Fibroblast of upper back skin (primary cell): ENCODE measurements at regions not wholly inside any gene's neighbourhood (a gene's known extent, or its start where the extent isn't known, plus 50 kb on each side); places are given as distances from the start of the nearest gene placed in this dataset.
"Not testable (repeated sequence)": the region's sequence is repeated elsewhere in the genome, so short reads cannot be mapped to it uniquely, and the experiment has no call there.

ENCODE experiments used
- DNase-seq: peaks from one replicate; pipeline ENCODE4 v3.0.0-alpha.2; 2013

GRCh38 chr4:12416755-12417154 is 988.1 kb upstream of the HS3ST1 start:
- no peak for DNase-seq

DNA sequence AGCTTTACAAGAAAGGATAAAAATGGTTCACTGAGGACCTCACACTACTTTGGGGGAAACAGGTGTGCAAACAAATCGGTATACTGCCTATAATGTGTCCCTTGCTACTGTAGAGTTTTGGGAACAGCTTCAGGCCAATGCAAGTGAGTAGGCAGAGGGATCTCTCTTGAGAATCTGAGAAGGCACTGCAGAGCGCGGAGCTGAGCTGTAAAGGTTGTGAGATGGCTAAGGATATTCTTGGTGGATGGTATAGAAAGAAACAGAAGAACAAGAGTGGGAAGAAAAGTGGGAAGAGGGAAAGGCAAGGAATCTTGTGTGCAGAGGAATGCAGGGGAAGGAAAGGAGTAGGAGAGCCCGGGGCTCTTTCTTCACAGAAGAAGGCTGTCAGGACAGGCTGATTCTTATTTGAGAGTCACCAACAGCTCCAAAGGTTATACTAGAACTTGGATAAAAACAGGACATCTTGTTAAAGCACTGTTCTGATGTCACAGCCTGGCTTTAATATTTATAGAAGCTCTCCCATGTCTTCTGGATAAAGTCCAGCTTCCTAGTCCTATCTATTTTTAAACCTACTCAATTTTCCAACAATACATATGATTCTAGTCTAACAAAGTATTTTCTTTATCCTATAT is 985.6 kb upstream of the HS3ST1 start:
- DNase-seq = no peak

GRCh38 chr4:12411072-12411471 is 982.4 kb upstream of the HS3ST1 start:
- DNase-seq = peak; percentile 3

DNA sequence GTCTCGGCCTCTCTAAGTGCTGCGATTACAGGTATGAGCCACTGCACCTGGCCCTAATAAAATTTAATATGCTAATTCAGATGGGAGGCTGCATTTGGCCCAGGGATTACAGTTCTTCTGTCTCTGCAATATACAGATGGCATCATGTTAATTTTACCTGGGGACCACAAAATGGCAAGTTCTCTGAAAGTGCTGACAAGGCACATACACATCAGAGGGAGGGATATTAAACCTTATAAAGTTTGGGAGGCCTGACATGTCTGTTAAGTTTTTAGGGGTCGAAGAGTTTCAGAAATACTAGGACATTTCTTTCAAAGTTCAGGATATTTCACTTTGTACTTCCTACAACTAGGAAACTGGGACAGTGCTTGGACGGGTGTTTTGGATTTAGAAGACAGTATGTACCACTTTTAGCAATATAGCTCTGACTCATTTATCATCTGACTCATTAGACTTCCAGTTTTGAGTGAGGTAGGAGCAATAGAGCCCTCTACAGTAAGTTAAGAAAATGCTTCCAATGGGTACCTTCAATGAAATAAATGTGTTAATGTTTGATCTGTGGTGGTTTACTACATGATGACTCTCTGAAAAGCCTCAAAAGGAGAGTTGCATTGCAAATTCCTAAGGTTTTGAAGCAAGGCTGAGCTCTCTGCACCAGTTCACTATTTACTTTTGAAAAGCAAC is 981.0 kb upstream of the HS3ST1 start:
- peak; percentile 3 for DNase-seq

DNA sequence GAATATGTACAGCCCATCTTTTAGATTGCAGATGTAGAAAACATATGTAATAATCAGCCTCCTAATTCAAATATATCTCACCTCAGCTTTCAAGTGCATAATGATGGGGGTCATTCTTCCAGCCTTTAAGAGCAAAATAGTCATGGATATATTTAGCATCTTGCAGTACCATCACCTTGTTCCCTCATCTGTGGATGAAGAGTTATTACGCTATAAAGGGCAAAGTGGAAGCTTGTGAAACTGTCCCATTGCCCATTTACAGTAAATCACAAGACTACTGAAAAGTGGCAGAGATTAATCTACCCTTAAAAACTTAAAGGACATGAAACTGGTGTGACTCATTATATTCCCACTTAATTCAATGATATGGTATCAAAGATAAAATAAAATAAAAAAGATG is 979.7 kb upstream of the HS3ST1 start:
- no peak for DNase-seq

DNA sequence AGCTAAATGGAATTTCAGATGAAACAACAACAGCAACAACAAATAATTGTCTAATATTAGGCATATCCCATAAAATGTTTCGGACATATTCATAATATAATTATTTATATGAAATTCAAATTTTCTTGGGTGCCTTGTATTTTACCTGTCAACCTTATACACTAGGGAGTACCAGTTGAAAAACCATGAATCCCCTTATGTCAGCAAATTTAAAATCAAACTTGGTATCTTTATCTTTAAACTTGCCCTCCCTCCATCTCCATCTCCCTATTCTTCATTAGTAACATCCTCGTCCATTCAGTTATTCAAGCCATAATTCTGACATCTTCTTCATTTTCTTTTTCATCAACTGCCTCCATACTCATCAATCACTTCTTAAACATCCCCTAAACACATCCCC is 974.5 kb upstream of the HS3ST1 start:
- no peak for DNase-seq

DNA sequence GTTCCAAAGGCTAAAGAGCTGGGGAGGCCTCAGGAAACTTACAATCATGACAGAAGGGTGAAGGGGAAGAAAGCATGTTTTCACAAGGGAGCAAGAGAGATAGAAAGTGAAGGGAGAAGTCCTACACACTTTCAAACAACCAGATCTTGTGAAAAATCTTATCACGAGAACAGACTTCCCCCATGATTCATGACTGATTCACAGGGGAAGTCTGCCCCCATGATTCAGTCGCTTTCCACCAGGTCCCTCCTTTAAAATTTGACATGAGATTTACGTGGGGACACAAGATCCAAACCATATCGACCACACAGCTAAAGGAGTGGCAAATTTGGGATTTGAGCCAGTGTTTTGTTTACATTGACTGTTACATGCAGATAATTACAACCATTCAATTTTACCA is 971.1 kb upstream of the HS3ST1 start:
- no peak for DNase-seq

GRCh38 chr4:12393631-12394262 is 965.1 kb upstream of the HS3ST1 start:
- DNase-seq = no peak

DNA sequence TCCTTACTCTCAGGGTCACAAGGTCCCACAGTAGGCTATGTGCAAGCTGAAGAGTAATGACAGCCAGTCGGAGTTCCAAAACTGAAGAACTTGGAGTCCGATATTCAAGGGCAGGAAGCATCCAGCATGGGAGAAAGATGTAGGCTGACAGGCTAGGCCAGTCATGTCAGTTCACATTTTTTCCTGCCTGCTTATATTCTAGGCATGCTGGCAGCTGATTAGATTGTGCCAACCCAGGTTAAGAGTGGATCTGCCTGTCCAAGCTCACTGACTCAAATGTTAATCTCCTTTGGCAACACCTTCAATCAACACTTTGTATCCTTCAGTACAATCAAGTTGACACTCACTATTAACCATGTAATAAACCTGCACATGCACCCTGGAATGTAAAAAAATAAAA is 960.9 kb upstream of the HS3ST1 start:
- DNase-seq = no peak

GRCh38 chr4:12382567-12382966 is 953.9 kb upstream of the HS3ST1 start:
- no peak for DNase-seq

- no peak for DNase-seq
These were observed 950.5 kb upstream of the HS3ST1 start for GRCh38 chr4:12379191-12379590.

DNA sequence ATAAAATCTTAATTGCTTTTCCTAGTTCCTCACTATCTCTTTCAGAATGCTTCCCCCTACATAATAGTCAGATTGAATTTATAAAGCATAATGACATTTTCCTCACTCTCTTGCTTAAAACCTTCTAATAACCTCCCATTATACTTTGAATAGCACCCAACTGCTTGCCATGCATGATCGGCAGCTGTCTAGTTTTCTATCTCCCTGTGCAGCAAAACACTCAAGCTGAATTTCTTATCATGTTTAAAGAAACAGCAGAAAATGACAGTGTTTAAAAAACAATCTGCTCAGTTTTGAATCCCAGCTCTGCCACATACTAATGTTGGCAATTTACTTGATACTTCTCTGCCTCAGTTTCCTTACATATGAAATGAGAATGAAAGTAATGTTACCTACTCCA is 947.1 kb upstream of the HS3ST1 start:
- no peak for DNase-seq

DNA sequence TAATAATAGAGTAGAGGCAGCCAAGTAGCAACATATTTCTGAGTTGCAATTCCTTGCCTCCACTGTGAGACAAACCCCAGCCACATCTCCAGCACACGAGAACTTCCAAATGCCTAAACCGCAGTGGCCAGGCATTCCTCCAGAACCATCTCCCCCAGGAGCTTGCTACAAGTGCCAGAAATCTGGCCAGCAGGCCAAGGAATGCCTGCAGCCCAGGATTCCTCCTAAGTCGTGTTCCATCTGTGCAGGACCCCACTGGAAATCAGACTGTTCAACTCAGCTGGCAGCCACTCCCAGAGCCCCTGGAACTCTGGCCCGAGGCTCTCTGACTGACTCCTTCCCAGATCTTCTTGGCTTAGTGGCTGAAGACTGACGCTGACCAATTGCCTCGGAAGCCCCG is 937.2 kb upstream of the HS3ST1 start:
- DNase-seq = peak; percentile 2

GRCh38 chr4:12360391-12360790 is 931.7 kb upstream of the HS3ST1 start:
- DNase-seq = no peak

DNA sequence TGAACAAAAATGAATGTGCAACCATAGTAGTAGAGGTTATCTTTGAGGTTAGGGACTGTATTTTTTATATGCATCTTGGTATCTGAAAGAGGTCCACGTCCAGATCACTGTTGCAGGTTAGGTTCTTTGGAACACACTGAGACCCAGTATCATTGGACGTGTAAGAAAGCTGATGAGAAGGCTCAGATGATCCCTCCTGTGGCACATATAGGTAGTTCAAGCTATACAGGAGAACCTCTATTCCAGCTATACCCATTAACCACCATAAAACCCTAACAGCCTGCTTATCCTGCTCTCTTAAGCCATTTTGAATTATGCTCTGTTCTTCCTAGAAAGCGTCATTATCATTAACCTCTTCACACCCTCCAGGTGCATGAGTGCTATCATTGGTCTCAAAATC is 930.7 kb upstream of the HS3ST1 start:
- no peak for DNase-seq

GRCh38 chr4:12333083-12333482 is 904.4 kb upstream of the HS3ST1 start:
- DNase-seq = not testable (repeated sequence)

- DNase-seq = no peak
These were observed 896.3 kb upstream of the HS3ST1 start for GRCh38 chr4:12324965-12325364.

DNA sequence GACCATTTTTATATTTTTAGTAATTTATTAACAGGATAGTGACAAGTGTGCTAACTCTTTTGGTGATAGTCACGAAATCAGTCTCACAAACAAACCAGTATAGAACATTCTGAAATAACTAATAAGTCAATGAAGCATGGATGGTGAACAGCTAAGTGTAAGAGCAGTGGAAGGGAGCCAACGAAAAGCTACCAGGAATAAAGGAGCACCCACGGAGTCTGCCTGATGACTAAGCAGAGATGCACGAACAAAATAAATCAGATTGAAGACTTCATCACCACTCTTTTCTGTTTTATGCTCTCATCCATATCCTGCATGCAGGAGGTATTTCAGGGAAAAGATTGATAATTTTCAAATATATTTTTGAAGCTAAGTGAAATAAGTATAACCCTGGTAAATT is 891.1 kb upstream of the HS3ST1 start:
- DNase-seq = peak; percentile 0

- DNase-seq = no peak
These were observed 876.2 kb upstream of the HS3ST1 start for GRCh38 chr4:12304905-12305304.

DNA sequence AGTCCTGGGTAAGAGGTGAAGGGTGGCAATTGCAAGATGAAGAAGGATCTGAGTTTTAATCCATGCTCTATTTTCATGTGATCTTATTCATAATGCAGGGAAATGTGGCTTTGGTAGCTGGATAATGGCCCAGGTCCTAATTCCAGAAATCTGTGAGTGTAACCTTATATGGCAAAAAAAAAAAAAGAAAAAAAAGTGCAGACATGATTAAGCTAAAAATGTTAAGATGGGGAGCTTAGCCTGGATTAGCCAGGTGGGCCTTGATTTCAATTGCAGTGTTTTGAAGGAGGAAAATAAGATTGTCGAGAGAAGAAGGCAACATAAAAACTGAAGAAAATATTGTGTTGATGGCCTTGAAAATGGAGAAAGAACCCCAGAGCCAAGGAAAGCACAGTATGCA is 867.7 kb upstream of the HS3ST1 start:
- no peak for DNase-seq

DNA sequence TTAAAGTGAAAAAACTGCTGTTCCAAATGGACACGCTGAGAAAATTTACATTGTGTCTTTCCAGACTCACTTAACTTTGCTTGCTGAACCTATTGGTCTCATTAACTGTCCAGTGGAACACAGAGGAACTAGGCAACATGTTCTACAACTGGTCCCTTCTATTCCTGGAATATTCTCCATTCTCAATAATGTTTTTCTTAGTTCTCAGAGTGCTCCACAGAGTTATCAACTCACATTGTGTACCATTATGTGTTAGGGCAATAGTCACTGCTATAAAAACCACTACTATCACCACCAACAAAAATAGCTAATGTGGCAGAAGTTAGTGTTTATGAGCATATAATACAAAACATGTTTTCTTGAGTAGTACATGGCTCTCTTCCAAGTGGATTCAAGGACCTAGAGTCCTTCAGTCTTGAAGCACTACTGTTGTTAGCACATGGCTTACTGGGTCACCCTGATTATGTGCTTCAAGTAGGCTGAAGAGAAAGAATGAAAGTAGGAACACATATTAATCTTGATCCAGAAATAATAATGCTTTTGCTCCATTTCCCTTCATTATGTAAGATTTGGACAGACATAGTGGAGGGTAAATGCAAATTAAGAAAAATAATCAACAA is 865.3 kb upstream of the HS3ST1 start:
- no peak for DNase-seq

DNA sequence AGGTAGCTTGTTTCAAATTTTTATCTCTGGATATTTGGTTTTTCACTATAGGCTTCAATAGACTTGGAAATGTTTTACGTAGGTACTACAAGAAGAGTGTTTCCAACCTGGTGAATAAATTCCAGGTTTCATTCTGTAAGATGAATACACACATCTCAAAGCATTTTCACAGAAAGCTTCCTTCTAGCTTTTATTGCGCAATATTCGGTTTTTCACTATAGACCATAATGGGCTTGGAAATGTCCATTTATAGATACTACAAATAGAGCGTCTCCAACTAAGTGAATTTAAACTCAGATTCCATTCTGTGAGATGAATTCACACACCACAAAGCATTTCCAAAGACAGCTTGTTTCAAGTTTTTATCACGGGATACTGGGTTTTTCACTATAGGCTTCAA is 857.7 kb upstream of the HS3ST1 start:
- DNase-seq = no peak

GRCh38 chr4:12270546-12270945 is 841.9 kb upstream of the HS3ST1 start:
- DNase-seq = peak; percentile 40

DNA sequence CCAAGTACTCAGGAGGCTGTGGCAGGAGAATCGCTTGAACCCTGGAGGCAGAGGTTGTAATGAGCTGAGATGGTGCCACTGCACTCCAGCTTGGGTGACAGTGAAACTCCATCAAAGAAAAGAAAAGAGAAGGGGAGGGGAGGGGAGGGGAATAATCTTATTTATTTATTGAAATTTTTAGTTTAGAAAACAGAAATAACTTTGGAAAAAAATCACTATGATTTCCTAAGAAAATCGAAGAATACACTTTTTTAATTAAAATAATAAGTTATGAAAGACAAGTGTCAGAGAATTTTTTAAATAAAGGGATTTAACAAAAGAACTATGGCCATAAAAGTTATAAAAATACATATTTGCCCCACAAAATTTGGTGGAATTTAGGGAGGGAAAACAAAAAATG is 836.9 kb upstream of the HS3ST1 start:
- no peak for DNase-seq
